Hindlimb muscle (tissue), 1 donor: ENCODE measurements at regions not wholly inside any gene's neighbourhood (a gene's known extent, or its start where the extent isn't known, plus 50 kb on each side); places are given as distances from the start of the nearest gene placed in this dataset.

ENCODE experiments used
- DNase-seq: peaks from one replicate; pipeline ENCODE4 v3.0.0-alpha.2; 2013

- no peak for DNase-seq
Measured at GRCh38 chr7:98679741-98680140, 62.7 kb downstream of the NPTX2 start.

DNA sequence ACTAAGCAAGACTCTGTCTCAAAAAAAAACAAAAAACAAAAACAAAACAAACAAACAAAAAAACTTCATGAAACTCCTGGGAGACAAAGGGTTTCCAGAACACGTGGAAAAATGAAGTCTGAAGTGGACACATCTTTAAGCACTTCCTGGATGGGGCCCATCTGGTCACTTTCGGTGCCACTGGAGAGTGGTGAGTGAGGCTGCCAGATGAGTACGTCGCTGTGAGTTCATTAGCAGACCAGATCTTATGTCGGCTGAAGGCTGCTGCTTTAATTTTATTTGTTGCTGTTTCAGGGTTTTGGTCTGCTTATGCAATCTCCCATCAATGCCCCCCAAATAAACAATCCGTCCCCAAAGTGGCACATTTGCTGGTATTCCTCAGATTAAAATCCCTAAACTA, 64.4 kb downstream of the NPTX2 start:
- no peak for DNase-seq

DNA sequence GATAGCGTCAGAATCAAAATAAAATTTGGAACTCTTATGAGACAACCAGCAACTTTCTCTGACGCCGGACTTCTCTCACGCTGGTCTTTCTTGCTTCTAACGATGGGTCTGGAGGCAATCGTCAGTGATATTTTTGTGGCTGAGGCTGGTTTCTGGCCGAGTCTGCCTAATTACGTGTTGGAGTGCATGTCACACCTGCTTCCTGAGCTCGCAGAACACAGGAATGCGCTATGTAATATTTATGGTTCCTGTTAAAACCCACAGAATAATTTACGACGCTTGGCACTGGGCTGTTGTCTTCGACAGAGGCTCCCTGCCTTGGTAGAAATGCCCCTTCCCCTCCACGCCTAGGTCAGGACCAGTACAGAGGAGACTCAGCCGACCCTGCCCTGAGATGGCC, 64.9 kb downstream of the NPTX2 start:
- DNase-seq = no peak

- DNase-seq = no peak
Measured at GRCh38 chr7:98683514-98683913, 66.4 kb downstream of the NPTX2 start.

- DNase-seq = no peak
Measured at GRCh38 chr7:98685541-98685940, 68.5 kb downstream of the NPTX2 start.

GRCh38 chr7:98686466-98687080, 69.5 kb downstream of the NPTX2 start:
- DNase-seq = no peak

GRCh38 chr7:98687111-98687751, 70.1 kb downstream of the NPTX2 start:
- no peak for DNase-seq

DNA sequence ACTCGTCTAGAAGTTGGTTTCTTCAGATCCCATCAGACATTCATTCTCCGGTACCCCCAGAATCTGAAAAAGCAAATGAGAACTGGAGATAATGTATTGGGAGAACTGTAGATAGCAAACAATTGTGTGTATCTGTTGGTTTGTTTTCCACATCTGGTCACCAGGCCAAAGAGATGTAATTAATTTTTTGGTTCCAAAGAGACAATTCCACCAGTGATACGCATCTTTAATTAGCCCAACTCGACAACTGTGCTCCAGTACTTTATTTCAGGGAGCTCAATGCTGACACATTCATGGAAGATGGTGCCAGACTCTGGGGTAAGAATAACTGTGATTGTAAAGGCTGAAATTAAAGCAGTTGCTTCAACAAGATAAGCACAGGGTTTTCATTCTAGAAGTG, 74.5 kb downstream of the NPTX2 start:
- no peak for DNase-seq

- DNase-seq = no peak
Measured at GRCh38 chr7:98697083-98697482, 80.0 kb downstream of the NPTX2 start.

DNA sequence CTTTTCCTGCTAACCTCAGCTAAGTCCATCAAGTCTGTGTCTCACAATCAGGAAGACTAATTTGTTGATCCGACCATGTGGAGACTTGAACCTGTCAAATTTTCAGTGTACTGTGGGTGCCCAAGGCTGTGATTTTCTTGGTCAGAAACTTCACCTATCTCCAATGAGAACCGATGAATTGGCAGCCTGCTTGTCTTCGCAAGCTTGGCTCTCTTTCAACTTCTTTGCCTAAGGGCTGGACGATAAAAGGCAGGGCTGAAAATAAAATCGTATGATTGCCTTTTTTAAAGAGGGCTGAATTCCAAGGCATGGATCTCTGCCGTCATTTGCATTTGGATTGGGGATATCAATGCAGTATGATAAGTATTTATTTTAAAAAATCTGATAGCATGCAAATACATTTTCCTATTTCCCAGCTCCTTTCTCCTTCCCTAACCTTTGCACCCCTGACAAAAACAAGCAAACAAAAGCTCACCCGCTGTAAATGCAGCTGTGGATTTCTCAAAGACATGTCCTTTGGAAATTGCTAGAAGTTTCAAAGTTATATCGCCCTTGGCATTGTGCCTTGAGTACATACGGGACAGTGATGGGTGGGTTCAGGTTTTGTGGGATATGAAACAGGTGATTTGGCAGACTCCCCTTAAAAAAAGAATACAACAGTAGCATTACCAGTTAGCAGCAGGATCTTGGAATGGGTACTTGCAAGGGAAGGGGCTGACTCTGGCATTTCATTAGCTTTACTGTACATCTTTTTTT, 80.6 kb downstream of the NPTX2 start:
- no peak for DNase-seq

GRCh38 chr7:98698976-98699375, 81.9 kb downstream of the NPTX2 start:
- no peak for DNase-seq

- no peak for DNase-seq
Measured at GRCh38 chr7:98700533-98700932, 83.4 kb downstream of the NPTX2 start.

- no peak for DNase-seq
Measured at GRCh38 chr7:98701372-98701771, 84.3 kb downstream of the NPTX2 start.

- DNase-seq = no peak
Measured at GRCh38 chr7:98702021-98702420, 84.9 kb downstream of the NPTX2 start.

GRCh38 chr7:98703916-98704315, 86.8 kb downstream of the NPTX2 start:
- DNase-seq = no peak

DNA sequence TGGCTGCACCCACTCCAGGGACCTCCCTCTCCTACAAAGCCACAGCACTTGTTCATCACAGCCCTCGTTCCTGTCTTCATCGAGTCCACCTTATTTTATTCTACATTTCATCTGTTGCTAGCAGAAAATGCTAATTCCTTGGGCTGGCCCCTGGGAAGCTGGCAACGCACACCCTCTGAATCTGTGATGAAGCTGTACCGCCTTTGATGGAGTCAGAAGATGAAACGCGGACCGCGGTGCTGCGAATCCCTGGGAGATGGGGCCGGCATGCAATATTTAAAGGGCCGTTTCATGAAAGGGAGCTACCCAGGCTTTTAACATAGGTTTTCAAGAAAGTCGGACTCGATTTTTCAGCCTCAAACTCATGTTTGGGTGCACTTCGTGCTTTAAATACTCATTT, 88.5 kb downstream of the NPTX2 start:
- DNase-seq = no peak

DNA sequence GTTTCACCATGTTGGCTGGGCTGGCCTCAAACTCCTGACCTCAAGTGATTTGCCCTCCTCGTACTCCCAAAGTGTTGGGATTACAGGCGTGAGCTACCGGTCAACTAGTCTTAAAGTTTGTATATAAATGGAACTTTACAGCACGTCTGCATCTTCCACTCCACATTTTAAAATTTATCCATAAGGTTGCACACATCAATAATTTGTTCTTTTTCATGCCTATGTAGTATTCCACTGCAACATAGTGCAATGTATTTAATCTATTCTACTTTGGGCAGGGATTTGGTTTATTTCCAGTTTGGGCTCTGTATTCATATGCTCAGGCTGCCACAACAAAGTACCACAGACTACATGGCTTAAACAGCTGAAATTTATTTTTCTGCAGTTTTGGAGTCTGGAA, 90.0 kb downstream of the NPTX2 start:
- DNase-seq = no peak

- no peak for DNase-seq
Measured at GRCh38 chr7:98711945-98712344, 94.9 kb downstream of the NPTX2 start.

- no peak for DNase-seq
Measured at GRCh38 chr7:98713165-98713810, 96.2 kb downstream of the NPTX2 start.

DNA sequence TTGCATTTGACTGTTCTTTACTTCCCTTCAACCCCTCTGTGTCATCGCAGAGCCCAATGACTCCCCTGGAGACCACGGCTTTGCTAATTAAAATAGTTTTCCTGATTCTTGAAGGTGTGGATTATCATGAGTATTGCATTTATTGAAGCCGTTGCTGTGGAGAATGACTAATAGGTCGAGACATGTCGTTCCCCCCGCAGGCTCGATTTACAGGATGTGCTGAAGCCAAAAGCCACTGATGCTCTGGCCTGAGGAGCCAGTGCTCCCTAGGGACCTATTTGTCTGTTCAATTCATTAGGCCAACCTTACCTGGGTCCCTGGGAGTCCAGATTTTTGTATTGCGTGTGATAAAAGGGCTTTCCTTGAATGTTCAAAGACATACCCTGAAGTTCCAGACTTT, 102.3 kb downstream of the NPTX2 start:
- DNase-seq = no peak

GRCh38 chr7:98722402-98722801, 105.3 kb downstream of the NPTX2 start:
- DNase-seq = no peak

GRCh38 chr7:98724591-98724990, 107.5 kb downstream of the NPTX2 start:
- no peak for DNase-seq

DNA sequence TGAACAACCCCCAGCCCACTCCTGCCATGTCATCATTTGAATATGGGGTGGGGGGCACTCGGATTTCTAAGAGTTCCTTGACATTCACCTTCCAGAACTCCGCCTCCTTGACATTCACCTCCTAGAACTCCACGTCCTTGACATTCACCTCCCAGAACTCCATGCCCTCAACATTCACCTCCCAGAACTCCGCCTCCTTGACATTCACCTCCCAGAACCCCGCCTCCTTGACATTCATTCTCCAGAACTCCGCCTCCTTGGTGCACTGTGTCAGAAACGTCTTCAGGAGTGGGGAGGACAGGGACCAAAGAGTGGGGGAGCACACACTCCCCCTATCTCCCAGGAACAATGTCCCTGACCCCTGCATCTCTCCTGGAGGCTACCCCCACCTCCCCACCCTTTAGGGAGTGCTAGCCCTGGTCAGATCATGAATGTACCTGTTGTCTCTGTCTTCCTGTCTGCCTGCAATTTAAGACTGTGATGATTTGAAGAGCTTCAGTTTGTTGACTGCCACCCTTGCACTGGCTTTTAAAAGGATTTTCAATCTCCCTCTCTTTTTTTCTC, 110.1 kb downstream of the NPTX2 start:
- DNase-seq = no peak
